ENCODE measurements at regions not wholly inside any gene's neighbourhood (a gene's known extent, or its start where the extent isn't known, plus 50 kb on each side); places are given as distances from the start of the nearest gene placed in this dataset.
"Not testable (repeated sequence)": the region's sequence is repeated elsewhere in the genome, so short reads cannot be mapped to it uniquely, and the experiment has no call there.

DNA sequence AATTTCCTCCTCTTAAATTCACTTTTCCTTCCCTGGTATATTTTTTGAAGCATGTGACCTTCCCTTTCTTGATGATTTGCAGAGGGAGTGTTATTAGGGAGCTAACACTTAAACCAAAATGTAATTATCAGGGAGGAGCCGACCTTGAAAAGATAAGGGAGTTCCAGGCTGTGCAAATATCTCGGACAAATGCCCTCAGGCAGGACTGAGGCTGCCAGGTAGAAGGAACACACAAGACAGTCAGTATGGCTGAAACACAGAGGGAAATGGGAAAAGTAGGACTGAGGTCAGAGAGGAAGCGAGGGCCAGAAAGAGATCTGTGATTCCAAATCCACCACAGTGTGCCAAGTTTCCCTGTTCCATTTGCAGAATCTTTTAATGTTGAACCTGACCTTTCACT lies 221.0 kb downstream of the CNTN3 start:
- H3K4me3 ChIP-seq (ENCODE audit: low read depth, low read length): no peak overlapping the region
- DNase-seq (ENCODE audit: low read depth): no peak
- TF ChIP-seq, protein P1, sequence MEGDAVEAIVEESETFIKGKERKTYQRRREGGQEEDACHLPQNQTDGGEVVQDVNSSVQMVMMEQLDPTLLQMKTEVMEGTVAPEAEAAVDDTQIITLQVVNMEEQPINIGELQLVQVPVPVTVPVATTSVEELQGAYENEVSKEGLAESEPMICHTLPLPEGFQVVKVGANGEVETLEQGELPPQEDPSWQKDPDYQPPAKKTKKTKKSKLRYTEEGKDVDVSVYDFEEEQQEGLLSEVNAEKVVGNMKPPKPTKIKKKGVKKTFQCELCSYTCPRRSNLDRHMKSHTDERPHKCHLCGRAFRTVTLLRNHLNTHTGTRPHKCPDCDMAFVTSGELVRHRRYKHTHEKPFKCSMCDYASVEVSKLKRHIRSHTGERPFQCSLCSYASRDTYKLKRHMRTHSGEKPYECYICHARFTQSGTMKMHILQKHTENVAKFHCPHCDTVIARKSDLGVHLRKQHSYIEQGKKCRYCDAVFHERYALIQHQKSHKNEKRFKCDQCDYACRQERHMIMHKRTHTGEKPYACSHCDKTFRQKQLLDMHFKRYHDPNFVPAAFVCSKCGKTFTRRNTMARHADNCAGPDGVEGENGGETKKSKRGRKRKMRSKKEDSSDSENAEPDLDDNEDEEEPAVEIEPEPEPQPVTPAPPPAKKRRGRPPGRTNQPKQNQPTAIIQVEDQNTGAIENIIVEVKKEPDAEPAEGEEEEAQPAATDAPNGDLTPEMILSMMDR (IDR thresholded peaks at IDR 0.05; ENCODE audit: insufficient read depth, low read depth, low read length, missing control alignments): no peak

- TF ChIP-seq, protein P1 (IDR thresholded peaks at IDR 0.05; ENCODE audit: insufficient read depth, low read depth, low read length, missing control alignments): no peak
- DNase-seq (ENCODE audit: low read depth): no peak
- H3K4me3 ChIP-seq (ENCODE audit: low read depth, low read length): no peak overlapping the region
These were observed 224.2 kb downstream of the CNTN3 start for GRCh38 chr3:74390121-74390877.

DNA sequence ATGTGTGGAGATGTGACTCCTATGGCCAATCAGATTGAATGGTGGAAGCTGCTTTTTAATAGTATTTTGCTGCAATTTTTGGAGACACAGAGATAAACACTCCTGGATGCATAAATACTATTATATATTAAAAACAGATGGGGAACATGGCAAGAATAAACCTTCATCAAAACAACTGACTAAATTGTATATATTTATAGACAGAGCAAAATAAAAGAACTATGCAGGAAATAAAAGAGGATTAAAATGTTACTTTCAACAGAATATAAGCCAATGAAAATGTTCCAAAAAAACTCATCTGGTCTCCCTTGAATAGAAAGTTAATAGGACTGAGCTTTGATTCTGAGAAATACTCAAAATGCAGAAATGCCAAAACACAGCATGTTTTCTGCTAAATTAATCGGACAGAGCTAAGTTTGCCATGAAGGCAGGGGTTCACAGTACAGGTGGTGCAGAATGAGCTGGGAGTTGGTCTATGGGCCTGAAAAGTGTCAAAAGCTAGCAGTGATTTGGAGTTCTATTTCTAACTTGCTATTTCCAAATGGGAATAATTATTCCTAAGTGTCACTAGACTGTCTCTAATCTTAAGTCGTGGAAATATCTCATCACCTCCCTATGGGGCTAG lies 227.2 kb downstream of the CNTN3 start:
- TF ChIP-seq, protein P1 (IDR thresholded peaks at IDR 0.05; ENCODE audit: insufficient read depth, low read depth, low read length, missing control alignments): no peak
- no peak for DNase-seq (ENCODE audit: low read depth)
- H3K4me3 ChIP-seq (ENCODE audit: low read depth, low read length): no peak overlapping the region

GRCh38 chr3:74384159-74384558 lies 230.3 kb downstream of the CNTN3 start:
- TF ChIP-seq, protein P1 (IDR thresholded peaks at IDR 0.05; ENCODE audit: insufficient read depth, low read depth, low read length, missing control alignments): no peak
- DNase-seq (ENCODE audit: low read depth): no peak
- H3K4me3 ChIP-seq (ENCODE audit: low read depth, low read length): no peak overlapping the region

DNA sequence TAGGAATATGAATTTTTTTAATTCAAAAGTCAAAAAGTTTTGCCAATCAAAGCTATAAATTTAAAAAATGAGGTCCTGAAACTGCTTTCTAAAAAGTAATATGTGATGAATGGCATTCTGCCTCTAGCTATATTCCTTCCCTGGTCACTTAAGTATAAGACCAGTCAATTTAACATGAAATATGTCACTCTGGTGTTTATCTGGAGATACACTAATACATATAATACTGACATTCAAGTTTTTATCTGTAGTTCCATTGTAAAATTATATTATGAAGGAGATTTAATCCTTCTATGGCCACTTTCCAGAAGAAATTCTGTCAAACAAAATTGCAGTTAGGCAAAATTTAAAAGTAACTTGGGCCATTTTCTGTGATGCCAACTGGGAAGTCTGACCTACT lies 236.8 kb downstream of the CNTN3 start:
- no peak for DNase-seq (ENCODE audit: low read depth)
- TF ChIP-seq, protein P1 (IDR thresholded peaks at IDR 0.05; ENCODE audit: insufficient read depth, low read depth, low read length, missing control alignments): no peak
- H3K4me3 ChIP-seq (ENCODE audit: low read depth, low read length): no peak overlapping the region

- not testable (repeated sequence) for H3K4me3 ChIP-seq (ENCODE audit: low read depth, low read length); DNase-seq (ENCODE audit: low read depth)
- TF ChIP-seq, protein P1 (IDR thresholded peaks at IDR 0.05; ENCODE audit: insufficient read depth, low read depth, low read length, missing control alignments): peak; percentile 1
These were observed 238.1 kb downstream of the CNTN3 start for GRCh38 chr3:74376323-74376722.
